Brain microvascular endothelial cell (primary cell): ENCODE measurements at regions not wholly inside any gene's neighbourhood (a gene's known extent, or its start where the extent isn't known, plus 50 kb on each side); places are given as distances from the start of the nearest gene placed in this dataset.

Experiments
- DNase-seq: peaks from one replicate; pipeline ENCODE4 v3.0.0-alpha.2; 2020
- H3K27ac ChIP-seq: fragments of 250-450 bp; sonication (Bioruptor Pico); 2 replicates; pipeline ENCODE4 v1.5.1; 2020; ENCODE audit warnings: mild to moderate bottlenecking, moderate library complexity
- H3K27me3 ChIP-seq: fragments of 250-450 bp; sonication (Bioruptor Pico); replicated peaks from 2 replicates; pipeline ENCODE4 v1.5.1; 2020; ENCODE audit warnings: mild to moderate bottlenecking
- H3K36me3 ChIP-seq: fragments of 250-450 bp; sonication (Bioruptor Pico); replicated peaks from 2 replicates; pipeline ENCODE4 v1.5.1; 2020; ENCODE audit warnings: mild to moderate bottlenecking
- H3K4me3 ChIP-seq: 2 replicates; pipeline ENCODE4 v1.5.1; 2011; ENCODE audit warnings: low read depth, mild to moderate bottlenecking, control low read depth, low read length, moderate library complexity
- CTCF ChIP-seq: IDR thresholded peaks from 2 replicates; pipeline ENCODE4 v1.5.1; 2011; ENCODE audit warnings: low read depth, mild to moderate bottlenecking, moderate library complexity, low read length, control low read depth, inconsistent platforms; ENCODE audit errors: missing control alignments
- in situ Hi-C: cut with HindIII; loops from 2 replicates; pipeline ENCODE4 v1.10.0; 2017; ENCODE audit warnings: low sequenced_read_pairs, low pct_ligation_motif_present

DNA sequence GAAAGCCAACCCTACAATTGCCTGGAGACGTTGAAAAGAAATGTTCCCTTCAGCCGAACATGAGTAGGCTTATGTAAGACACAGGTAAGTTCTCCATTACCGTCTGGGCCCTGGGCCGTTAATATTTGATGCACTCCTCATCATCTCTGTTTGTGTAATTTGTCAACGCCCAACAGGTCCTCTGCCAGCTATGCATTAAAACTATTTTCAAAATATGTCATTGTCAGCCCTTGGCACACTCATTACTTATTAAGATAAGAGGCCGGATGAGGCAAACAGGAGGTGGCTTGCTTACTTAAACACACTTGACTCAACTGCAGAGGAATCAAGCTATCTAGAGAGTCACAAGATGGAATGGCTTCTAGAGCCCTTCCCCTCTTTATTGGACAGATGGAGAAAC is 544.9 kb downstream of the TOX3 start:
- Histone ChIP-seq H3K27me3 (no peaks in the 10 kb centered on the region), H3K36me3 (no peaks in the 10 kb centered on the region), H3K27ac (no peak overlapping the region), H3K4me3 (no peak overlapping the region)
- TF ChIP-seq CTCF, result no peak
- DNase-seq, result no peak
- in situ Hi-C loops, result no loop called here

GRCh38 chr16:51996516-51996915 is 550.4 kb downstream of the TOX3 start:
- Histone ChIP-seq H3K4me3 (no peak overlapping the region), H3K27me3 (no peaks in the 10 kb centered on the region), H3K36me3 (no peaks in the 10 kb centered on the region), H3K27ac (no peak overlapping the region)
- DNase-seq, result no peak
- no peak for TF ChIP-seq CTCF
- in situ Hi-C loops, result no loop called here

DNA sequence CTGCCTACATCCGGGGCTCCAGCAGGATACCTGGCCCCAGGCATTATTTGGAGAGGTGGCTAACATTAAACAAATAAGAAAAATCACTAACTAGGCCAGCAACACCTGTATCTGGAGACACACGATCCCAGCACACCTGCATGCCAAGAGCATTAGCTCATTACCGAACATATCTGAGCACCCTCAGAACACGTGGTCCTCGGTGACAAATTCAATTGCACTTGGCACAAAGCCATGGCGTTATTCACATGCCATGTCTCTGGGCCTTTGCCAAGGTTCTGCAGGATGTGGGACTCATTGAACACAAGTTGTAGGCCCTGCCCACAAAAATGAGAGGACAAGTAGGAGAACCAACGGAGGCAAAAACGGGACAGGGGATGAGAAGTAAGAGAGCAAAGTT is 552.3 kb downstream of the TOX3 start:
- Histone ChIP-seq H3K4me3 (no peak overlapping the region), H3K27me3 (no peaks in the 10 kb centered on the region), H3K27ac (no peak overlapping the region), H3K36me3 (no peaks in the 10 kb centered on the region)
- TF ChIP-seq CTCF, result no peak
- DNase-seq, result no peak
- in situ Hi-C loops, result no loop called here

DNA sequence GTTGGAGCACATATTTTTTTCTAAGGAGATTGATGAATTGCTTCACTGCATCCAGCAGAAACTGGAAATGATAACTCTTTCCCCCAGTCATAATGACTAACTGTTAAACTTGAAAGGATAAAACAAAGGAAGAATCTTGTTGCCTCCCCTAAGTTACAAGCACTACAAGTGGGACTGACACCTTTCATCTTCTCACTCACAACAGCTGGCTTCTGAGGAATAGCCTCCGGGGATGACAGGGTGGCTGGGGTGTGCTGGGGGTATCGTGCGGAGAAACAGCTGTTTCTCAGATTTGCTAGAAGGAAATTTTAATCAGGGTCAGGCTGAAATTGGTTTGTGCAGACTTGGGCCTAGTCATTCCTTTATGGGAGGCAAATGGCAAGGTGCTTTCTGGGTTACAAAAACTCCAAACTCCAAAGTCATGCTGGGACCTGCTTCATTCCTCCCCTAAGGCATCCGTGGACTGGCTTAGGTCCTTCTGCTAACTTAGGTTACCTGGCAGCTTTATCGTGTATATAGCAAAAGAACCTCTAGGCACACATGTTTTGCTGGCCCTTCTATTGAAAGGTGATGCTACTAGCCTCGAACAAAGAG is 557.2 kb downstream of the TOX3 start:
- no peak for TF ChIP-seq CTCF
- no peak for DNase-seq
- no peaks in the 10 kb centered on the region for H3K27me3 ChIP-seq
- in situ Hi-C loops, result no loop called here
- no peaks in the 10 kb centered on the region for H3K36me3 ChIP-seq
- no peak overlapping the region for H3K4me3 ChIP-seq
- H3K27ac ChIP-seq, result no peak overlapping the region

- DNase-seq, result no peak
- Histone ChIP-seq H3K36me3 (no peaks in the 10 kb centered on the region), H3K27me3 (no peaks in the 10 kb centered on the region), H3K27ac (no peak overlapping the region), H3K4me3 (no peak overlapping the region)
- in situ Hi-C loops, result no loop called here
- TF ChIP-seq CTCF, result no peak
Measured at GRCh38 chr16:51988977-51989376, 558.0 kb downstream of the TOX3 start.

- DNase-seq, result no peak
- Histone ChIP-seq H3K27ac (no peak overlapping the region), H3K36me3 (no peaks in the 10 kb centered on the region), H3K4me3 (no peak overlapping the region), H3K27me3 (no peaks in the 10 kb centered on the region)
- in situ Hi-C loops, result no loop called here
- TF ChIP-seq CTCF, result no peak
Measured at GRCh38 chr16:51987519-51987918, 559.4 kb downstream of the TOX3 start.
